HepG2 (cell line): ENCODE measurements at regions not wholly inside any gene's neighbourhood (a gene's known extent, or its start where the extent isn't known, plus 50 kb on each side); places are given as distances from the start of the nearest gene placed in this dataset.

Source experiments
- ESRRA ChIP-seq: sonication (generic); formaldehyde crosslinking; IDR thresholded peaks from 2 replicates; pipeline ENCODE4 v1.5.1; 2020; ENCODE audit warnings: mild to moderate bottlenecking, low read depth, missing genetic modification reagents
- HCFC1 ChIP-seq: fragments of 150-350 bp; IDR thresholded peaks from 2 replicates; pipeline ENCODE4 v1.6.1; 2014; ENCODE audit warnings: low read depth, low read length
- HNF4A ChIP-seq: sonication (generic); formaldehyde crosslinking; IDR thresholded peaks from 2 replicates; pipeline ENCODE4 v1.4.0; 2020; ENCODE audit warnings: missing genetic modification reagents
- HOXA9 ChIP-seq: sonication (generic); formaldehyde crosslinking; IDR thresholded peaks from 2 replicates; pipeline ENCODE4 v1.8.1; 2022; ENCODE audit warnings: missing genetic modification reagents, mild to moderate bottlenecking, moderate library complexity, borderline replicate concordance
- NFKBIZ ChIP-seq: IDR thresholded peaks from 2 replicates; pipeline ENCODE4 v1.6.1; 2018; ENCODE audit warnings: missing genetic modification reagents, missing compliant biosample characterization
- NFYB ChIP-seq: sonication (generic); formaldehyde crosslinking; IDR thresholded peaks from 2 replicates; pipeline ENCODE4 v1.4.0; 2020; ENCODE audit warnings: missing genetic modification reagents
- ZBTB8A ChIP-seq: sonication (generic); formaldehyde crosslinking; IDR thresholded peaks from 2 replicates; pipeline ENCODE4 v1.4.0; 2020; ENCODE audit warnings: mild to moderate bottlenecking, low read depth, missing genetic modification reagents, borderline replicate concordance
- ZNF766 ChIP-seq: sonication (generic); formaldehyde crosslinking; IDR thresholded peaks from 2 replicates; pipeline ENCODE4 v1.5.0; 2020; ENCODE audit warnings: missing genetic modification reagents, borderline replicate concordance
- TF ChIP-seq, protein P1 (sequence below): sonication (generic); formaldehyde crosslinking; IDR thresholded peaks from 2 replicates; pipeline ENCODE4 v1.8.0; 2022; ENCODE audit warnings: mild to moderate bottlenecking, missing genetic modification reagents, moderate library complexity

- TF ChIP-seq NFYB (CRISPR knock-in tag) (no peak), HCFC1 (no peak), ESRRA (CRISPR knock-in tag) (no peak), ZNF766 (CRISPR knock-in tag) (no peak), ZBTB8A (CRISPR knock-in tag) (no peak), NFKBIZ (CRISPR knock-in tag) (no peak), HNF4A (CRISPR knock-in tag) (no peak), HOXA9 (CRISPR knock-in tag) (no peak)
- TF ChIP-seq, protein P1, sequence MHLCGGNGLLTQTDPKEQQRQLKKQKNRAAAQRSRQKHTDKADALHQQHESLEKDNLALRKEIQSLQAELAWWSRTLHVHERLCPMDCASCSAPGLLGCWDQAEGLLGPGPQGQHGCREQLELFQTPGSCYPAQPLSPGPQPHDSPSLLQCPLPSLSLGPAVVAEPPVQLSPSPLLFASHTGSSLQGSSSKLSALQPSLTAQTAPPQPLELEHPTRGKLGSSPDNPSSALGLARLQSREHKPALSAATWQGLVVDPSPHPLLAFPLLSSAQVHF = no peak
Observed at GRCh38 chr2:34601561-34601960, 1002.5 kb upstream of the FAM98A start.
